Mucosa of descending colon (tissue), 3 donors: ENCODE measurements at regions not wholly inside any gene's neighbourhood (a gene's known extent, or its start where the extent isn't known, plus 50 kb on each side); places are given as distances from the start of the nearest gene placed in this dataset.

Source experiments
- ATAC-seq: fragments of 200-7000 bp; cut with Tn5 transposase; one replicate; pipeline ENCODE4 v1.9.1; 2020; ENCODE audit warnings: mild to moderate bottlenecking, moderate library complexity
- DNase-seq, 3 donors: peaks; one replicate each; pipeline ENCODE4 v3.0.0-alpha.2; 2020
- H3K36me3 ChIP-seq: fragments of 200-600 bp; one replicate; pipeline ENCODE4 v1.8.0; 2021; ENCODE audit warnings: low read depth, mild to moderate bottlenecking
- H3K4me1 ChIP-seq: fragments of 200-600 bp; one replicate; pipeline ENCODE4 v1.8.0; 2021; ENCODE audit warnings: low read depth, mild to moderate bottlenecking
- H3K4me3 ChIP-seq: fragments of 200-600 bp; one replicate; pipeline ENCODE4 v1.8.0; 2021; ENCODE audit warnings: mild to moderate bottlenecking
- H3K9me3 ChIP-seq: fragments of 200-600 bp; one replicate; pipeline ENCODE4 v1.8.0; 2021; ENCODE audit warnings: mild to moderate bottlenecking
- intact Hi-C, 2 donors: fragments of 100-400 bp; cut with DNase I in 1 of 2; cut with micrococcal nuclease in 1 of 2; formaldehyde crosslinking; loops; one replicate each; pipeline versions ENCODE4 v1.11.0 to v1.11.1; 2022; cut with DNase I, micrococcal nuclease
- TF ChIP-seq, protein P1 (sequence below): fragments of 200-600 bp; IDR thresholded peaks from one replicate; pipeline ENCODE4 v1.8.0; 2022; ENCODE audit warnings: antibody characterized with exemption, mild to moderate bottlenecking
- donor health status: DM: no; HTN: no; CAD: no; lungs with moderate emphysema.
- donor health status: DM: no; HTN: no; CAD: no.
- donor health status: DM: no; HTN: yes; CAD: no.

DNA sequence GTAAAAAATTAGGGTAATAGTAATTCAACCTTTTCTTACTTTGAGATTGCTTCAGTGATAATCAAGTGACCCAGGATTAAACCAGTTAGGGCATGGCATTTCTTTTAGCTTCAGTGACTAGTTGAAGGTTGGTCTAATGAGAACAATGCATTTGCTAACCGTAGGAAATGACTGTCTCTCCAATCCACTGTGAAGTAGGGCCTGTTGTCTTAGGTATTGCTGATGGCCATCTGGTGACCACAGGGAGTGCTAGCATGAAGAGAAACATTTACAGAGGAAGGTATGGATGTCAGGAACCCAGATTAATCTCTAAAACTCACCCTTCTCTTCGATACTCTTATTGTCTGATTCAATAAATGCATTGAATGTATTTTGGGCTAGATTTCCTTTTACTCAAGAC lies 535.9 kb upstream of the SEMA6A start:
- intact Hi-C loops = no loop called here
- H3K36me3 ChIP-seq = no peaks in the 10 kb centered on the region
- no peak overlapping the region for H3K4me3 ChIP-seq
- no peak for ATAC-seq
- no peak for DNase-seq
- H3K4me1 ChIP-seq = no peaks in the 10 kb centered on the region
- no peaks in the 10 kb centered on the region for H3K9me3 ChIP-seq
- TF ChIP-seq, protein P1, sequence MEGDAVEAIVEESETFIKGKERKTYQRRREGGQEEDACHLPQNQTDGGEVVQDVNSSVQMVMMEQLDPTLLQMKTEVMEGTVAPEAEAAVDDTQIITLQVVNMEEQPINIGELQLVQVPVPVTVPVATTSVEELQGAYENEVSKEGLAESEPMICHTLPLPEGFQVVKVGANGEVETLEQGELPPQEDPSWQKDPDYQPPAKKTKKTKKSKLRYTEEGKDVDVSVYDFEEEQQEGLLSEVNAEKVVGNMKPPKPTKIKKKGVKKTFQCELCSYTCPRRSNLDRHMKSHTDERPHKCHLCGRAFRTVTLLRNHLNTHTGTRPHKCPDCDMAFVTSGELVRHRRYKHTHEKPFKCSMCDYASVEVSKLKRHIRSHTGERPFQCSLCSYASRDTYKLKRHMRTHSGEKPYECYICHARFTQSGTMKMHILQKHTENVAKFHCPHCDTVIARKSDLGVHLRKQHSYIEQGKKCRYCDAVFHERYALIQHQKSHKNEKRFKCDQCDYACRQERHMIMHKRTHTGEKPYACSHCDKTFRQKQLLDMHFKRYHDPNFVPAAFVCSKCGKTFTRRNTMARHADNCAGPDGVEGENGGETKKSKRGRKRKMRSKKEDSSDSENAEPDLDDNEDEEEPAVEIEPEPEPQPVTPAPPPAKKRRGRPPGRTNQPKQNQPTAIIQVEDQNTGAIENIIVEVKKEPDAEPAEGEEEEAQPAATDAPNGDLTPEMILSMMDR = no peak

GRCh38 chr5:117107859-117108258 lies 533.2 kb upstream of the SEMA6A start:
- intact Hi-C loops = no loop called here
- Histone ChIP-seq H3K4me1 (no peaks in the 10 kb centered on the region), H3K36me3 (no peaks in the 10 kb centered on the region), H3K4me3 (no peak overlapping the region), H3K9me3 (no peaks in the 10 kb centered on the region)
- ATAC-seq (no peak), DNase-seq (no peak)
- TF ChIP-seq, protein P1 = no peak

- DNase-seq (no peak), ATAC-seq (no peak)
- Histone ChIP-seq H3K36me3 (no peaks in the 10 kb centered on the region), H3K4me1 (no peaks in the 10 kb centered on the region), H3K4me3 (no peak overlapping the region), H3K9me3 (no peaks in the 10 kb centered on the region)
- intact Hi-C loops = no loop called here
- TF ChIP-seq, protein P1 = no peak
Observed at GRCh38 chr5:117103703-117104102, 529.1 kb upstream of the SEMA6A start.

DNA sequence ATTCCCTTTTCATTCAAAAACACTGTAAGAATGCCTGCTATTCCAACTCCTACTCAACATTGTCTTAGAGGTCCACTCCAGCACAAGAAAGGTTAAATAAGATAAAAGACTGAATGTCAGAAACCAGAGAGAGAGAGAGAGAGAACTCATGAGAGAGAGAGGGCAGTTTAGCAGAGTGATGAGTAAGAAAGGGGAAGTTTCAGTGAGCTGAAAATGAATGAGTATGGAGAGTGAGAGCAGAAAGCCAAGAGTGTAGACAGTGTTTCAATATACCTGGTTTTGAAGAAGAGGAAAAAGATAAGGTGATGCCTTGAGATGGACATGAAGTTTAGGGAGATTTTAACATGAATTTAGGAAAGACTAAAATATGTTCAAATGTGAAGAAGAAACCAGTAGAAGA lies 528.0 kb upstream of the SEMA6A start:
- Histone ChIP-seq H3K4me1 (no peaks in the 10 kb centered on the region), H3K36me3 (no peaks in the 10 kb centered on the region), H3K4me3 (no peak overlapping the region), H3K9me3 (no peaks in the 10 kb centered on the region)
- ATAC-seq = no peak
- TF ChIP-seq, protein P1 = no peak
- DNase-seq = no peak
- intact Hi-C loops = no loop called here

- Histone ChIP-seq H3K9me3 (no peaks in the 10 kb centered on the region), H3K4me3 (no peak overlapping the region), H3K4me1 (no peaks in the 10 kb centered on the region), H3K36me3 (no peaks in the 10 kb centered on the region)
- ATAC-seq (no peak), DNase-seq (no peak)
- intact Hi-C loops = no loop called here
- TF ChIP-seq, protein P1 = no peak
Observed at GRCh38 chr5:117100176-117100575, 525.6 kb upstream of the SEMA6A start.

DNA sequence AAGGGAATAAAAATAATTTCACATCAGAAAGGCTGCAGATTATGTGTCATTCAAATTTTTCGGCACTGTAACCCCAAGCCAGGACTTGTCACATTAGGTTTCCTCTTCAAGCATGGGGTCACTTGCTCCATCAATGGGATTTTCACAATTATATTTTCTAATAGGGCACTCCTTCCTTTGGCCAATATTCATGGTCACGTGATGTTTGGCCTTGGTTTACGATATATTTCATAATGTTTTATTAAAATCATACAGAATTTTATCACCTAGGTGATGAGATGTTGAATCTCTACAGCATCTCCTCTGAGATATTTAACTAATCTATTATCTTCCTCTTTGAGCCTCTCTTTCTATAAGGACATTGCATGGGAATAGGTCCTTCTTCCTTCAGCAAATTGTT lies 523.5 kb upstream of the SEMA6A start:
- no peak for ATAC-seq
- DNase-seq = no peak
- H3K9me3 ChIP-seq = no peaks in the 10 kb centered on the region

More for the DNA sequence above, 523.5 kb upstream of the SEMA6A start:
- intact Hi-C loops = no loop called here
- H3K4me1 ChIP-seq = no peaks in the 10 kb centered on the region
- TF ChIP-seq, protein P1 = no peak
- H3K4me3 ChIP-seq = no peak overlapping the region
- H3K36me3 ChIP-seq = no peaks in the 10 kb centered on the region
